GM23338 (cell line): ENCODE measurements at regions not wholly inside any gene's neighbourhood (a gene's known extent, or its start where the extent isn't known, plus 50 kb on each side); places are given as distances from the start of the nearest gene placed in this dataset.

ENCODE experiments used
- EZH2 ChIP-seq: fragments of 200-600 bp; sonication (generic); IDR thresholded peaks from one replicate; pipeline ENCODE4 v1.8.0; 2017; ENCODE audit warnings: antibody characterized with exemption, mild to moderate bottlenecking, low read depth; ENCODE audit not compliant: unreplicated experiment
- EZH2phosphoT487 ChIP-seq: fragments of 200-600 bp; sonication (generic); IDR thresholded peaks from one replicate; pipeline ENCODE4 v1.8.1; 2018; ENCODE audit warnings: antibody characterized with exemption; ENCODE audit not compliant: unreplicated experiment
- POLR2AphosphoS5 ChIP-seq: IDR thresholded peaks from 2 replicates; pipeline ENCODE4 v1.6.1; 2016; ENCODE audit warnings: antibody characterized with exemption, low read depth
- TF ChIP-seq, protein P1 (sequence below), 2 experiments: fragments of 200-600 bp in 1 of 2; sonication (generic) in 1 of 2; conservative IDR thresholded peaks; 2 replicates each; pipeline versions ENCODE4 v1.5.1 to v1.6.1; 2016 to 2017; ENCODE audit warnings: antibody characterized with exemption in 2 of 2, low read depth in 2 of 2, mild to moderate bottlenecking in 2 of 2, moderate library complexity in 1 of 2
- TF ChIP-seq, protein P2 (sequence below): IDR thresholded peaks from 2 replicates; pipeline ENCODE4 v1.6.1; 2016; ENCODE audit warnings: antibody characterized with exemption
- TF ChIP-seq, protein P3 (sequence below): IDR thresholded peaks from one replicate; pipeline ENCODE4 v1.6.1; 2018; ENCODE audit warnings: antibody characterized with exemption; ENCODE audit not compliant: unreplicated experiment

DNA sequence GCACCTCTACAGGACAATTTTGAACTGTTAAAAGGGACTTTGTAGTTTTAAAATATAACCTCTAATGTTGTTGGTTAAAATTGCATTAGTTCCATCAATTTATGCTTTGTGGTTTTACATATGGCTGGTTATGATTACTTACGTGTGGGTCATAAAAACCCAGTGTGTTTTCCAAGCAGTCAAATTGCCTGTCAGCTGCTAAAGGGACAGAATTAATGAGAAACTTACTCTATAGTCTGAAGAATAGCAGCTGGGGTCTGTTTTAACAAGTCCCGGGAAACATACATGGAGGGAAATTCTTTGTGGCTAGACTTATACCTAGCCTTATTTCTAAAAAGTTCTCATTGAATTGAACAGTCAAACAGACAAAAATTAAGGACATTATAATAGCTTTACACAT, 820.9 kb upstream of the ADGRL4 start:
- TF ChIP-seq EZH2, result no peak
- TF ChIP-seq, protein P1, sequence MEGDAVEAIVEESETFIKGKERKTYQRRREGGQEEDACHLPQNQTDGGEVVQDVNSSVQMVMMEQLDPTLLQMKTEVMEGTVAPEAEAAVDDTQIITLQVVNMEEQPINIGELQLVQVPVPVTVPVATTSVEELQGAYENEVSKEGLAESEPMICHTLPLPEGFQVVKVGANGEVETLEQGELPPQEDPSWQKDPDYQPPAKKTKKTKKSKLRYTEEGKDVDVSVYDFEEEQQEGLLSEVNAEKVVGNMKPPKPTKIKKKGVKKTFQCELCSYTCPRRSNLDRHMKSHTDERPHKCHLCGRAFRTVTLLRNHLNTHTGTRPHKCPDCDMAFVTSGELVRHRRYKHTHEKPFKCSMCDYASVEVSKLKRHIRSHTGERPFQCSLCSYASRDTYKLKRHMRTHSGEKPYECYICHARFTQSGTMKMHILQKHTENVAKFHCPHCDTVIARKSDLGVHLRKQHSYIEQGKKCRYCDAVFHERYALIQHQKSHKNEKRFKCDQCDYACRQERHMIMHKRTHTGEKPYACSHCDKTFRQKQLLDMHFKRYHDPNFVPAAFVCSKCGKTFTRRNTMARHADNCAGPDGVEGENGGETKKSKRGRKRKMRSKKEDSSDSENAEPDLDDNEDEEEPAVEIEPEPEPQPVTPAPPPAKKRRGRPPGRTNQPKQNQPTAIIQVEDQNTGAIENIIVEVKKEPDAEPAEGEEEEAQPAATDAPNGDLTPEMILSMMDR (conservative IDR thresholded peaks at IDR 0.05; ENCODE audit: low read depth in 2 of 2), result no peak
- TF ChIP-seq EZH2phosphoT487, result no peak
- no peak for TF ChIP-seq POLR2AphosphoS5
- TF ChIP-seq, protein P2, sequence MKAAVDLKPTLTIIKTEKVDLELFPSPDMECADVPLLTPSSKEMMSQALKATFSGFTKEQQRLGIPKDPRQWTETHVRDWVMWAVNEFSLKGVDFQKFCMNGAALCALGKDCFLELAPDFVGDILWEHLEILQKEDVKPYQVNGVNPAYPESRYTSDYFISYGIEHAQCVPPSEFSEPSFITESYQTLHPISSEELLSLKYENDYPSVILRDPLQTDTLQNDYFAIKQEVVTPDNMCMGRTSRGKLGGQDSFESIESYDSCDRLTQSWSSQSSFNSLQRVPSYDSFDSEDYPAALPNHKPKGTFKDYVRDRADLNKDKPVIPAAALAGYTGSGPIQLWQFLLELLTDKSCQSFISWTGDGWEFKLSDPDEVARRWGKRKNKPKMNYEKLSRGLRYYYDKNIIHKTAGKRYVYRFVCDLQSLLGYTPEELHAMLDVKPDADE, result no peak
- TF ChIP-seq, protein P3, sequence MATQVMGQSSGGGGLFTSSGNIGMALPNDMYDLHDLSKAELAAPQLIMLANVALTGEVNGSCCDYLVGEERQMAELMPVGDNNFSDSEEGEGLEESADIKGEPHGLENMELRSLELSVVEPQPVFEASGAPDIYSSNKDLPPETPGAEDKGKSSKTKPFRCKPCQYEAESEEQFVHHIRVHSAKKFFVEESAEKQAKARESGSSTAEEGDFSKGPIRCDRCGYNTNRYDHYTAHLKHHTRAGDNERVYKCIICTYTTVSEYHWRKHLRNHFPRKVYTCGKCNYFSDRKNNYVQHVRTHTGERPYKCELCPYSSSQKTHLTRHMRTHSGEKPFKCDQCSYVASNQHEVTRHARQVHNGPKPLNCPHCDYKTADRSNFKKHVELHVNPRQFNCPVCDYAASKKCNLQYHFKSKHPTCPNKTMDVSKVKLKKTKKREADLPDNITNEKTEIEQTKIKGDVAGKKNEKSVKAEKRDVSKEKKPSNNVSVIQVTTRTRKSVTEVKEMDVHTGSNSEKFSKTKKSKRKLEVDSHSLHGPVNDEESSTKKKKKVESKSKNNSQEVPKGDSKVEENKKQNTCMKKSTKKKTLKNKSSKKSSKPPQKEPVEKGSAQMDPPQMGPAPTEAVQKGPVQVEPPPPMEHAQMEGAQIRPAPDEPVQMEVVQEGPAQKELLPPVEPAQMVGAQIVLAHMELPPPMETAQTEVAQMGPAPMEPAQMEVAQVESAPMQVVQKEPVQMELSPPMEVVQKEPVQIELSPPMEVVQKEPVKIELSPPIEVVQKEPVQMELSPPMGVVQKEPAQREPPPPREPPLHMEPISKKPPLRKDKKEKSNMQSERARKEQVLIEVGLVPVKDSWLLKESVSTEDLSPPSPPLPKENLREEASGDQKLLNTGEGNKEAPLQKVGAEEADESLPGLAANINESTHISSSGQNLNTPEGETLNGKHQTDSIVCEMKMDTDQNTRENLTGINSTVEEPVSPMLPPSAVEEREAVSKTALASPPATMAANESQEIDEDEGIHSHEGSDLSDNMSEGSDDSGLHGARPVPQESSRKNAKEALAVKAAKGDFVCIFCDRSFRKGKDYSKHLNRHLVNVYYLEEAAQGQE, result no peak
